ENCODE measurements at regions not wholly inside any gene's neighbourhood (a gene's known extent, or its start where the extent isn't known, plus 50 kb on each side); places are given as distances from the start of the nearest gene placed in this dataset.

DNA sequence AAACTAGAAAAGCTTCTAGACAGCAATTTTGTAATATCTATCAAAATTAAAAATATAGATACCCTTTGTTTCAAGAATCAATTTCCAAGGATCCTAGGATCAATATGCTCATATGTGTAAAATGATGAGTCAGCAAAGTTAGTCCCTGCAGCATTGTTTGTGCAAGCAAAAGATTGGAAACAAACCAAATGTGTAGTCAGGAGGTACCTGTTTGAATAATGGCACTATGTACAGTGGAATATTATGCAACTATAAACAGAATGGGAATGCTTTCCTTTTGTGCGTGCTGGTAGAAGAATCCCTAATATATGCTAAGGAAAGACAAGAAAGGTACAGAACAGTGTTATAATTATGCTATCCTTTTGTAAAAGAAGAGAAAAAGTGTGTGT is 58.5 kb upstream of the PJA2 start:
- no peak for DNase-seq (ENCODE audit: low read depth)

DNA sequence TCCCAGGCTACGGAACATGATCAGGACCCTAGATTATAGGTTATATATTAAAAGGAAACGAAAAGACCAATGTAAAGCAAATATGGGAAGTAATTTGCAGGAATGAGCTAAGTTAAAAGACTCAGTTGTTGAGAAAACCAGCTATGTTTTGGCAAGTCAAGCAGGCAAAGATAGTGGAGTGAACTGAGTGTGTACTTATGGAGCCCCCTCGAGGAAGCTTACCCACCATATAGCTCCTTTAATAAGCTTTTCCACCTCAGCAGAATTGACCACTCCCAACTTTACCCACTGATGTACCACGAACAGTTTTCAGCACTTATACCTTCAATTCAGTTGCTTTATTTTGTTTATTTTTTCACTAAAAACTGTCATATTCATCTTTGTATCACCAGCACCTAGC is 57.3 kb upstream of the PJA2 start:
- no peak for DNase-seq (ENCODE audit: low read depth)

Data from stimulated activated CD4-positive, alpha-beta T cell treated with anti-CD3 and anti-CD28 coated beads, Interleukin-2, amount 100 ng/mL, for 4 hours (primary cell).